Activated CD4-positive, alpha-beta T cell treated with anti-CD3 and anti-CD28 coated beads for 4 hours (primary cell): ENCODE measurements at regions not wholly inside any gene's neighbourhood (a gene's known extent, or its start where the extent isn't known, plus 50 kb on each side); places are given as distances from the start of the nearest gene placed in this dataset.

Experiments
- DNase-seq, 2 donors: peaks; one replicate each; pipeline ENCODE4 v3.0.0-alpha.2; 2020

DNA sequence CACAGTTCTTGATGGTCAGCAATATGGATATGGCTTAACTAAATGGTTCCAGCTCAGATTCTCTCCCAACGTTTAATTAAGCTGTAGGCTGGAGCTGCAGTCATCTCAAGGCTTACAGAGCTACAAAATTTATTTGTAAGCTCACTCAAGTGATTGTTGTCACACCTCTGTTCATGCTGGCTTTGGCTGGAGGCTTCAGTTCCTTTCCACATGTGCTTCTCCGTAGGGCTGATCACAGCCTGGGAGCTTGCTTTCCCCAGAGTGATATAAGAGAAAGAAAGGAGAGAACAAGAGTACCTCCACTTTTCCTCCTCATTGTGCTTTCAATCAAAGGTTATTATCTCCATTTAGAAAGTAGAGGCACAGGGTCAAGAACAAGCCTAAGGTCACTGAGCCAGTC, 182.7 kb upstream of the KCNN2 start:
- no peak for DNase-seq

DNA sequence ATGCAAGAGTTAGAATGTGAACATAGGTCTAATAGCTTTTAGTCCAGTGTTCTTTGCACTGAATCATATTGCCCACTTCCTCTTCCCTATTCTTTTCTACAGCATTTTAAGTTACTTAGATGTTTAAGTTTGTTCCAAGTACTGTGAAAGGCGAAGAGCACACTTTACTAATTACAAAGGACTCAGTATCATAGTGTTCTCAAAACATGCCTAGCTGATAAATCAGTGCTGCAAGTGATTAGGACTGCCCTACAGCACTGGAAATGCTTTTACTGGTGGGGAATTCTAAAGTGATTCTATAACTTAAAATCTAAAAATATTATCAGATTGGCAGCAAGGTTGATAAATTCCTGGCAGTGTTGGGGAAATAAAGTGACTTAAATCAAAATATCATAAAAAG, 177.9 kb upstream of the KCNN2 start:
- no peak for DNase-seq

DNA sequence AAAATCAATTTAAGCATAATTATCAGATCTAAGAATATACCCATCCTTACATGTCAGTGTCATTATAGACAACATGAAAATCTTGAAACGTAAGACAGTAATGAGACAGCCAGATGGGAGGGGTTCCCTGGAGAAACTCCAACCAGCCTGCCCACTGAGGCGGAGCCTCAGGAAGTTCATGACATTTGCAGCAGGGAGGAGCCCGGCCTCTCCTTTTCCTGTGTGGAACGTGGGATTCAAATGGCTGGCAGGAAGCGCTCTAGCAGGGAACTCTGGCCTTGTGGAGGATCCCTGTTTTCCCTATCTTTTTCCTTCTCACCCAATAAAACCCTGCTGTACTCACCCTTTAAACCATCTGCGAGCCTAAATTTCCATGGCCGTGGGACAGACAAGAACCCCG, 176.6 kb upstream of the KCNN2 start:
- no peak for DNase-seq

DNA sequence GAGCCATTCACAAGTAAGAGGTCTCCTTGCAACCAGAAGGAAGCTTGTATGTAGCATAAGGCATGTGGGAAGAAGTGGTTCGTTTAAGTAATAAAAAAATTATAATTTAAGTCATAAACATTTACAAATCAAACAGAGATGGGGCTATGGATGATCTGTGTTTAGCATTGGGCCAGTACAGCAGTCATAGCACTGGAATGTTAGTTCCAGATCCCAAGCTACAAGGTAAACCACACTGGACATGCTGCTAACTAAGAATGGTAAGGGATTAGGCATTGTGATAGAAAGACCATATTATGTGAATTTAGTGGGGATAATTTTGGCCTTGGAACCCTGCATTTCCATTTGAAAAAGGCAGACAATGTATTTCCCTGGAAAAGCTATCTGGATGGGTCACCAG, 170.4 kb upstream of the KCNN2 start:
- DNase-seq: no peak

DNA sequence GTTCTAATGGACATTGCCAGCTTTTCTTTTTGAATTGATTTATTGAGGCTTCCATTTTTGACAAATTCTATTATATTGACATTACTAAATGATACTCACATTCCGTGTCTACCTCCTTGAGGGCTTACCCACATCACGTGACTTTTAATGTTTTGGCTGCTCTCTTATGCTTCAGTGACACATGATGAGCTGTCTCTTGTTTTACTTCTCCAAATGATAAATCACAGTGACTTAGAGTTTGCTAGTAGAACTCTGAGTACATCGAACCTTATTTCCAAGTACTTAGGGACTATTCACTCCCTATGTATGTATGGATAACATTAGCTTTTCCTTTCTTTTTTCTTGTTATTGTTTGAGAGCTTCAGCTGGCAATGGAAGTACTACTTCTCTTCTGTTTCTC, 169.8 kb upstream of the KCNN2 start:
- DNase-seq: no peak

DNA sequence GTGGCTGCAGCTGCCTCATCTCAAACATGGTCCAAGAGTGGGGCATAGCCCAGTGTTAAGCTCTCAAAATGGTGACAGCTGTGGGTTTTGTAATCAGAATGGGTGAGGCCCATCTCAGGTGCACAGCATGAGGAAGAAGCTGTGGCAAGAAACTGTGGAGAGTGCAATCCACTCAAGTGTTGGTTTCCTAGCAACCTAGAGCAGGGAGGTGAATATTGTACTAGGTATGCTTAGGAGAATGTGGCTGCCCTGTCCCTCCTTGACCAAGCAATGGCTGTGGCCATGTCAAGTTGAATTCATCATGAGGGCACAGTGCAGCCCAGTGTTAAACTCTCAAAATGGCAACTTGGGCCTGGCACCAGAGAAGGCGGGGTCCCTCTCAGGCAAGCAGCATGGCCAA, 160.5 kb upstream of the KCNN2 start:
- no peak for DNase-seq

DNA sequence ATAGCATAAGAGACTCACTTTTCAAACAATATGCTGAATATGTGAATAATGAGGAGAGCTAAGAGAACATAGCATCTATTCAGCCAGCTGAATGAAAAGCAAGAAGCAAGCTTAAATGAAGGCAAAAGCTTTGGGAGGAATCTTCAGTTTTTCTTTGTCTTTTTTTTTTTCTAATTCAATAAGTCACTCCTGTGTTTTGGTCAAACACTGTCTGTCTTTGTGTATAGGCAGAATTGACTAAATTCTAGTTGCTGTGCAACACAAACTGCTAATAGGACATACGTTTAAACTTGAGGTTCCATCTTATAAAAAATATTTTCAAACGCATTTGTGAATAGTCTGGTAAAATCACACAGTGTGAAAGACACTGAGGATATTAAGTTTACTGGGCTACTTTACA, 156.9 kb upstream of the KCNN2 start:
- no peak for DNase-seq

DNA sequence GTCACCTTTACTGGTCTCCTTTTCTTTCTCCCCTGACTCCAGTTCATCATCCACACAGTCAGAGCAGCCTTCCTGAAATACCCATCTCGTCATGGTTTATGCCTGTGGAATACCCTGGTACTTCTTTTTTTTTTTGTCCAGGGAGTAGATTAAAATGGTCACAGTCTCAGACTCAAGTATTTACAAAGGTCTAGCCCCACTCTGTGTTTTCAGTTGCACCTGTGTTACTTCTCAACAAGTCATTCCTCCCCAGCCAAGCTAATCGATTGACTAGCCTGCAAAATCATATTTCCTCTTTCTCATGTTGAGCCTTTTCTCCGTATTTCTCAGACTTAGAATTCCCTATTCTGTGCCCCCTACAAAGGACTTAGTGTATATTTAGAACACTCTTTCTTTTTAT, 155.2 kb upstream of the KCNN2 start:
- no peak for DNase-seq

DNA sequence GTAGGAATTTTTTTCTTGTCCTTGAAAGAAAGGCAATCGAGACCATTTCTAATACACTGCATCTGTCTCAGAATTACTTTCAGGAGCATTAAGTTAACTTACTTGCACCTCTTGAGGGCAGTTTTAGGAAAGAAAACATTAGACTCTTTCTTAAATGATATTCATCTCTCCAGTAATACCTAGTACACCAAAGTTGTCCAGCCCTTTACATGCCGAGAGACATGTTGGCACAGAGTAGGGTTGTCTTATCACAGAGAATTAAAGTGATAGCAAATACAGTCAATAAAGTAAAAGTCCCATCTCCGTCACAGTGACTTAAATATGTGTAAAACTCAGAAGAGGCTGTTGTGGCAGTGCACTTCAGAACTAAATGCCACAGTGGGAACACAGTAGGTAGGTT, 154.3 kb upstream of the KCNN2 start:
- no peak for DNase-seq

DNA sequence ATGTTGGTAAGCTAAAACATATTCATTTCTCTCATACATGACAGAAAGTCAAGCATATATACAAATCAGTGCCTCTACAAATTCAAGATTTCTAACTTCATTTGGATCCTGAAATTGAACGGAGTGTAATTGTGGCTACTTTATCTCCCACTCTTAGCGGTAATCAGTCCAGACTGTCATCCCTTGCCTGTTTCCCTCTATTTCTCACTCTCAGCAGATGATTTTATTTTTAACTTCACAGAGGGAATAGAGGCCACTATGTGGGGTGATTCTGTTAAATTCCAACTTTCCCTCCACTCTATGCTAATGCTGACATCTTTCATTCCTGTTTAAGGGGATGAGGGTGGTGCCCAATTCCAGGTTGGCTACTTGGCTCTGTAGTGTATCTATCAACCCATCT, 153.8 kb upstream of the KCNN2 start:
- no peak for DNase-seq

DNA sequence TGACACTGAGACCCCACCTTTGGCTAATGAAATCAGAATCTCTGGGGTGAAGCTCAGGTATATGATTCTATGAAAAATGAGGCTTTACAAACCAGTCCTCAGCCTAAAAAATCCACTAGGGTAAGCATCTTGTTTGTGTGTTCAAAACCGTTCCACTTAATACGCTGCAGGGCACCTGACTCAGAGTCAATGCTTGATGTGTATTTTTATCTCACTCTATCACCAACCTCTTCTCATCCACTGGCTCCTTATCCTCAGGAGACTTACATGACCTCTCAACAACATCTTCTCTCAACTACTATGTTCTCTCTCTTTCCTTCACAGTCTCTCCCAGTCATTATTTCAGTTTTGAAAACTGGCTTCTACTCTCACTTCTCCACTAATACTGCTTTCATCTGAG, 153.3 kb upstream of the KCNN2 start:
- no peak for DNase-seq

DNA sequence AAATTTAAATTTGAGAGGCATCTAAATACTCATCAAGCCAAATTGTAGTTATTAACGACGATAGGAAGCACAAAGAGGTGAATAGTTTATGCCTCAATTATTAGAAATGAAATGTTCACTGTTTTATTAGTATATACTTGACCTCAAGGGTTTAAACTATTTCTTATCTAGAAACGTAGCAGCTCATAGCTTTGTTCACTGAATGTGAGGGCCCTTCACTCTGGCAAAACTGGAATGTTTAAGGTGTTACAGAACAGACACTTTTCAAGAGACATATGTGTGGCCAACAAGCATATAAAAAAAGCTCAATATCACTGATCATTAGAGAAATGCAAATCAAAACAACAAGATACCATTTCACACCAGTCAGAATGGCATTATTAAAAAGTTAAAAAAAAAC, 151.2 kb upstream of the KCNN2 start:
- DNase-seq: no peak

DNA sequence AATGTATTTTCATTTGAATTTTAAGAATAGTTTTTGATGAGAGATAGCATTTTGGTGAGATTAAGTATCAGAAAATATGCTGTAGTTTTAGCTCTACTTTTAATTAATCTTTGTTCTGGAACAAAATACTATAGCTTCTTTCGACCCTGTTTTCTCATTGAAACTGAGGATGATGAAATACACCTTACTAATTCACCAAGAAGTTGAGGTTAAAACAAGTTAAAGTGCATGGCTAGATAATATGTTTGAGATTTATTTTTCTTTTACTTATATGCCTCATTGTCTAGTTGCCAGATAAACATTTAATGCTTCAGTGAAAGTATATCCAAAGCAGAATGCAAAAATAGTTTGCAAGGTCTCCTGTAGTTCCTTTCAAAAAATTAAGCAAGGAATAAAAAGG, 140.1 kb upstream of the KCNN2 start:
- DNase-seq: no peak

DNA sequence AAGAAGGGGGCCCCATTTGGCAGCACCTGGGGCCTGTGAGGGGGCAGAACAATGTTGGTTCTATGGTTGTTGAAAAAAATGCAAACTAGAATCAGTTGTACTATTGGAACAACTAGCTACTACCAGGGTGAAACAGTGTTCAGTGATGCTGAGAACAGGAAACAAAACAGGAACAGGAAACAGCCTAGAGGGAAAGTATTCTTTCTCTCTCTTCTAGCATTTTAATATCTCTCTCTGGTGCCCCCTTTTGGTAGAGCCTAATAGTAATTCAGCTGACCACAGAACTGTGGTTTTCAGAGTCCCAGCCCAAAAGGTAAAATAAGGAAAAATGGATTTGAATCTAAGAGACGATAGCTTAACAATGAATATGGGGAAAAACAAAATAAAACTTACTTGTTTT, 138.0 kb upstream of the KCNN2 start:
- DNase-seq: no peak

DNA sequence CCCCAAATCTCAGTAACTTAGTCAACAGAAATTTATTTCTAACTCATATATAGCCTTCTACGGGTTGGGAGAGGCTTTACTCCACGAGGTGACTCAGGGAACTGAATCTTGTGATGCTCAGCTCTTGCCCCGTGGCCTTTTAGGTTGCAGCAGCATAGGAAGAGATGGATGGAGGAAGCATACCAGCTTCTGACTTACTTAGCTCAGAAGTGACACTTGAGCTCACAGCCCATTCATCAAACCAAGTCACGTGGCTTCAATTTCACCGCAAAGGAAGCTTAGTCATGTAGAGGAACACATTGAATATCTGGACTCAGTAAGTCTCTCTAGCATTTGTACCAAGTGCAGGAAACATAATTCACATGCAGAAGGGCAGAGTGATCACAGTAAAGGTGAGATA, 124.1 kb upstream of the KCNN2 start:
- DNase-seq: no peak

DNA sequence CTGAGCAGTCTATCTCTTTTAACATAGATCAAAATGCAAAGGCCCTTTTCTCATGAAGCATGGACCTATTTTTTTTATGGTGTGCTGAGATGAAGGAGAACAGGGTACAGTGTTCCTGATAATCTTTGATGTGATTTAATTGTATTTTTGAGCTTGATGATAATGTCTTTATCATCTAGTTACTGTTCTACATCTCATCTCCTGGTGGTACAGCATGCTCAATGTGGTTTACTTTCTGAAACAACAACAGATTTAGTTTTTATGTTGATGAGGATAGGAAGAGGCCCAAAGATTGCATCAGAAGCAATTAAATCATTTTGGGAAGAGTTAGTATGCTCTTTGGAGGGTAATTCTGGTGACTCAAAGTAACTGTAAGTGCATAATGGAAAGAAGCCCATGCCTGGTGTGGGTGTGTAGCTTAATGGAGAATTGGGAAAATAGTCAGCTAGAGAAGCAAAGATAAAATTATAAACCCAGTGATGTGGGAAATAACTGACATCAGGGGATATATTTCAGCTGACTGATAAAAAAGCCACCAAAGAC, 123.0 kb upstream of the KCNN2 start:
- DNase-seq: no peak

DNA sequence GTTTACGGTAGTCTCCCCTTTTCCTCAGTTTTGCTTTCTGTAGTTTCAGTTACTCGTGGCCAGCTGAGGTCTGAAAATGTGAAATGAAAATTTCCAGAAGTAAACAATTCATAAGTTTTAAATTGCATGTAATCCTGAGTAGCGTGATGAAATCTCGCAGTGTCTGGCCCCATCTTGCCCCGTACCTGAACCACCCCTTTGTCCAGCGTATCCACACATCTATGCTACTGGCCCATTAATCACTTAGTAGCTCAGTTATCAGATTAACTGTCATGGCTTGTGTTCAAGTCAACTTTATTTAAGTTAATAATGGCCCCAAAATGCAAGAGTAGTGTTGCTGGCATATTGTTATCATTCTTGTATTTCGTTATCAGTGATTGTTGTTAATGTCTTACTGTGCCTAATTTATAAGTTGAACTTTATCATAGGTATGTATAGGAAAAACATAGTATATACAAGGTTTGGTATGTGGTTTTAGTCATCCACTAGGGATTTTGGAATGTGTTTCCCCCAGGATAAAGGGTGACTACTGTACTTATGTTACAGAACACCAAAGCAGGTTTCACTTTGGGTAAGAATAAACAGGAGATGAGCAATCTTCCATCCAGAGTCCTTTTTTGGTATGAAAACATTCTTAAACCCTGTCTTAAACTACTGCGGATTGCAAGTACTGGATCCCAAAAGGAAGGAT, 118.4 kb upstream of the KCNN2 start:
- DNase-seq: no peak

DNA sequence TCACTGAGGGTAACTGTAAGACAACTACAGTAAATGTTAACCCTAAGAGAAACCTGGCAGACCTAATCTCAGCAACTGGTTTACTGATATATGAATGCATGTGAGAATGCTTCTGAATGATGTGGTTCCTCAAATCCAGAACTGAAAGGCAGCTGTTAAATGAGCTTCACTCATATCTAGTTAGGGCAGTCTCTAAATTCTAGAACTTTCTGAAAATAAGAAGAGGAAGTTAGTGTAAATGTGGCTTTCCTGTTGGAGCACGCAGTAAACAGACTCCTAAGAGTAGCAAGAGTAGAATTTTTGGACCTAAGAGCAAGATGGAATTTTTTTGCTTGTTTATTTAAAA, 117.9 kb upstream of the KCNN2 start:
- no peak for DNase-seq

DNA sequence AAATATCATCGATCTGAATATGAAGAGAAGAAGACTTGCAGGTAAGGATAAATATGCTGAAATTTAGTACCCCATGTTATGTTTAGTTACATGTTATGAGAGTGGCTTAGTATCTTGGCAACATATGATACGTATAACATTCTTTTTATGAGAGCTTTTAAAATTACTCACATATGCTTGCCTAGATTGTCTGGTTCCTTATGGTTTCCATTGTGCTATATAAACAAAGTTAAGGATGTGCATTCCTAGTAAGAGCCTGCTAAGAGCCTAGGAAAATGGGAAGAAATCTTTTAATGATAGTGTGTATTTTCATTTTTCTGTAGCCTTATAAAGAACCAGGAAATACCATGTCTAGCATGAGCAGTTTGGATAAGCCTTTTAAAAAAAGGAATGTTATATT, 112.0 kb upstream of the KCNN2 start:
- DNase-seq: no peak

DNA sequence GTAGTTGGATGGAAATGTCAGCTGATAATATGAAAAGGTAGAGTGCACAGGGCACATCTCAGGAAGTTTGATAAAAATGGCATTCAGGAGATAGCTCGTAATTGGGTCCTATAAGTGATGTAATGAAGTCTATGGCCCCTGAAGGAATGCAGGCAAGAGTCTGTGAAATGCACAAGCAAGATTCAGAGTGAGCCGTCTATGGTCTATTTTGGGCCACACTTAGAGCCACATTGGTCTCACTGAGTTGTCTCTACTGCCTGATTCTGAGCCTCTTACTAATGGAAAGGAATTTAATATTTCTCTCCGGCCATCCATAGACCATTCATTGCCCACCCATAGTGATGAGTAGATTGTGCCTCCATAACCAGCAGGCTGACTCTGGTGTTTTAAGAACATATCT, 111.3 kb upstream of the KCNN2 start:
- DNase-seq: no peak

DNA sequence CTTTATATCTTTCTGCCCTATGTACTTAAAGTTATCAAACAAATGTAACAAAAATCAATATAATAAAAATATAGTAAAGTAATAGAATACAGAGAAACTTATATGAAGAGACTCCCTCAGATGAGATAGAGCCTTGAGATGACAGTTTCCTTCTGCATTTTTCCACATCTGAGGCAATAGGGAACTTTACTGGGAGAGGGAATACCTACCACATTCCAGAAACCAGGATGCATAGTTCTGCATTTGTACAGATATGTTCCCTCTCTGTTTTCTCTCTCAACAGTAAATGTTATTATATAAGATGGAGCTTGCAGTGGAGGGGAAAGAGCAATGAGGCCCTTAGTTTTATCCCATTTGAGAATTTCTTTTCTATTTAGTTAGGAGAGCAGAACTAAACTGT, 109.6 kb upstream of the KCNN2 start:
- DNase-seq: no peak

DNA sequence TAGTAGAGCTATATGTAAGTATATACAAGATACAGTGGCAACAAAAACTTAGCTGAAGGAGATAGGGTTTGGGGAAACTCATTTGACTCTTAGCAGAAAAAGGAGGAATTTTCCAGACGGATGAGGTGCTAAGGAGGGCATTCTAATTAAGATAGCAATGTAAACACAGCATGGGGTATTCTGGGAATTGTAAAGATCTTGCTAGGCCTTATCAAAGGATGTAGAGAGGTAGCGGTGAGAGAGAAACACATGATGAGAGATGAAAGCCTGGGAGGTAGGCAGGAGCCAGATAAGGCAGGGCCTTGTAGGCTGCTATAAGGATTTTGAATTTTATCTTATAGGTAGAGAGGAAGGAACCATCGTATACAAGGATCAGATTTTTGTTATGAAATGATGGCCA, 106.6 kb upstream of the KCNN2 start:
- no peak for DNase-seq

DNA sequence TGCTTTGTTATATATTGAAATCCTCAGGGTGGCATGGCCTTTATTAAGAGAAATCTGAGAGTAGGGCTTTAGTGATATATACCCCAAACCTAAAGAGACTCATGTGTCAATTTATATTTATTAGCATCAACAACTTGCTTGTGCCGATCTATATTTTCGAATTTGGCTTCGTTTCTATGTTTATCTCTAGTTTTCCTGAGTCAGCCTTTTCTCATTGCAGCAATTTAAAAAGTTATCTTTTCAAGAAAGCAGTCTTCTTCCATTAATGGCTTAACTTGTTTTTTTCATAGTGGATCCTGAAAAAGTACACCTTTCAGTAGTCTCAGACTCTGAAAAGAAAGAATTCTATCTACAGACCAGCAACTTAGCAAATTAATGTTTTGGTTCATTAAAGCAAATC, 99.9 kb upstream of the KCNN2 start:
- DNase-seq: no peak

DNA sequence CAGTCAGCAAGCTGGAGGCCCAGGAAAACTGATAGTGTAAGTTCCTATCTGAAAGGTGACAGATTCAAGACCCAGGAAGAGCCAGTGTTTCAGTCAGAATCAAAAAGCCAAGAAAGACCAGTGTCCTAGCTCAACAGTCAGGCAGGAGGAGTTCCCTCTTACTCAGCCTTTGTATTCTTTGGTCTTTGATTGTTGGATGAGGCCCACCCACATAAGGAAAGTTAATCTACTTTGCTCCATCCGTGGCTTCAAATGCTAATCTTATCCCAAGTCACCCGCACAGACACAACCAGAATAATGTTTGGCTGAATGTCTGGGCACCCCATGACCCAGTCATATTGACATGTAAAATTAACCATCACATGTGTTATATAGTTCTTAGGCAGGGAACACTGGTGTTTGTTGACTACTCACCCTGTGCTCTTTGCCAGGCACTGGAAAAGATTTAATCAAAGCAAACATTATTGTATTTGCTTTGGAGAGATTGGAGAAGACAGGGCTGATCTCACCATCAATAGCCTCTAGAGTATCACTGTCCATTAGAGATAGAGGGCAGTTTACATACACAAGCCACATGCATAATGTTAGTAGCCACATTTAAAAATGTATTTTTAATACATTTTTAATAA, 96.3 kb upstream of the KCNN2 start:
- DNase-seq: no peak

DNA sequence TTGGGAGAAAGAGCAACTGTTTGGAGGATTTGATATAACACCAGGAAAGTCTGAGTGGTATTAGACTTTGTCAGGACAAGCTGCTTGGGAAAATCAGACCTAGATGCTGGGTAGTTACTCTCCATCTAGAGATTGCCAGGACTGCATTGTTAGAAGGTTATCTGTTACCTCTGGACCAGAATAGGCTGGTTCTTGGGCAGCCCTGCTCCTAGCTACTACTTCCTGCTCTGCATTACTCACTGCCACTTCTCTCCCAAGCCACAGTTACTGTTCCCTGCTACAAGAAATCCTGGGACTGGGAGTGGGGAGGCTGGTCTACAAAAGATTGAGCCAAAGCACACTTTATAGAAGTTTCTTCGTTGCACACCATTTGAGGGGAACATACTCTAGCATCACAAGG, 95.5 kb upstream of the KCNN2 start:
- no peak for DNase-seq
